Activated T-cell treated with anti-CD3 and anti-CD28 coated beads, Interleukin-2, amount 50 U/mL, for 72 hours (primary cell): ENCODE measurements at regions not wholly inside any gene's neighbourhood (a gene's known extent, or its start where the extent isn't known, plus 50 kb on each side); places are given as distances from the start of the nearest gene placed in this dataset.

Source experiments
- ATAC-seq, 2 donors: fragments of 150-1000 bp; cut with Tn5 transposase; replicated peaks in 1 of 2; 2 replicates each; pipeline ENCODE4 v1.10.0; 2021; ENCODE audit warnings: moderate library complexity in 2 of 2, mild to moderate bottlenecking in 1 of 2
- DNase-seq, 2 donors: peaks; one replicate each; pipeline ENCODE4 v3.0.0; 2021 to 2022; ENCODE audit warnings: mixed read lengths in 1 of 2
- H3K27ac Mint-ChIP-seq: one replicate; pipeline ENCODE4 v1.8.0; 2022; ENCODE audit warnings: mild to moderate bottlenecking, moderate library complexity, mixed read lengths
- H3K27me3 Mint-ChIP-seq: one replicate; pipeline ENCODE4 v1.8.0; 2022; ENCODE audit warnings: low read depth, mixed read lengths
- H3K36me3 Mint-ChIP-seq, 2 donors: one replicate each; pipeline ENCODE4 v1.8.0; 2022; ENCODE audit warnings: mixed read lengths in 2 of 2, mild to moderate bottlenecking in 1 of 2; ENCODE audit not compliant: insufficient read depth in 2 of 2
- H3K4me1 Mint-ChIP-seq: one replicate; pipeline ENCODE4 v1.8.0; 2022; ENCODE audit warnings: low read depth, mixed read lengths
- H3K4me3 Mint-ChIP-seq, 2 donors: one replicate each; pipeline ENCODE4 v1.8.0; 2022; ENCODE audit warnings: mild to moderate bottlenecking in 2 of 2, mixed read lengths in 2 of 2, moderate library complexity in 2 of 2
- H3K9me3 Mint-ChIP-seq, 2 donors: one replicate each; pipeline ENCODE4 v1.8.0; 2022; ENCODE audit warnings: mixed read lengths in 2 of 2

DNA sequence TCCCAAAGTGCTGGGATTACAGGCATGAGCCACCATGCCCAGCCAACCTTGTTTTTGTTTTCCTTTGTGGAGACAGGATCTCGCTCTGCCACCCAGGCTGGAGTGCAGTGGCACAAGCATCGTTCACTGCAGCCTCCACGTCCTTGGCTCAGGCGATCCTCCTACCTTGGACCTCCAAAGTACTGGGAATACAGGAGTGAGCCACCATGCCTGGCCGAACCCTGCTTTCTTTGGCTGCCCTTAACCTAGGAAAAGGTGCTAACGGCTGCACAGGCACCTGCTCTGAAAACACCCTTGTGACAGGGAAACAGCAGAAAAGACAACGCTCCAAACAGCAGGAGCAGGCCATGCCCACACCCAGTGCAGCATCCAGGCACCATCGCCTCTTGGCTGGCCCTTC lies 71.9 kb downstream of the OAT start:
- ATAC-seq (no peak), DNase-seq (no peak)
- H3K4me3 Mint-ChIP-seq = no peak overlapping the region

DNA sequence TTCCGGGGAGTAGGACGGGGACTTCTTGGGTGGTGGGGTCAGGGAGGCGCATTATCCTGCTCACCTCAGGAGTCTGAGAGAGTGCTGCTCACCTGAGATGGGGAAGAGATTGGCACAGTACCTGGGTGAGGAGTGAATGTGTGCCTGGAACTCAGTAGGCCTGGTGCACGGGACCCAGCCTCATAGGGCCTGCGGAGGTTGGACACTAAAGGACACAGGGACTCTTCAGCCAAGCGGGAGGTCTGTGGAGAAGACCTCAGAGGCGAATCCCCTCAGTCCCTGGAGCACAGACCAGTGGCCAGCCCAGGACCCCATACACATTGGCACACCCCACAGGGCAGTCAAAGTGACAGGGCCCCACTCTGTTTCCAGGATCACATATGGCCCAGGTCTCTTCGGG lies 73.2 kb downstream of the OAT start:
- no peak for ATAC-seq
- no peaks in the 10 kb centered on the region for H3K27me3 Mint-ChIP-seq
- no peak overlapping the region for H3K27ac Mint-ChIP-seq
- peaks cover 25% of the 10 kb centered on the region for H3K4me1 Mint-ChIP-seq
- H3K4me3 Mint-ChIP-seq = no peak overlapping the region
- H3K36me3 Mint-ChIP-seq = no peaks in the 10 kb centered on the region
- no peaks in the 10 kb centered on the region for H3K9me3 Mint-ChIP-seq
- no peak for DNase-seq

More for the DNA sequence above, 71.9 kb downstream of the OAT start:
- H3K36me3 Mint-ChIP-seq = no peaks in the 10 kb centered on the region
- no peak overlapping the region for H3K27ac Mint-ChIP-seq
- H3K9me3 Mint-ChIP-seq = no peaks in the 10 kb centered on the region
- peaks cover 12% of the 10 kb centered on the region for H3K4me1 Mint-ChIP-seq
- H3K27me3 Mint-ChIP-seq = no peaks in the 10 kb centered on the region

DNA sequence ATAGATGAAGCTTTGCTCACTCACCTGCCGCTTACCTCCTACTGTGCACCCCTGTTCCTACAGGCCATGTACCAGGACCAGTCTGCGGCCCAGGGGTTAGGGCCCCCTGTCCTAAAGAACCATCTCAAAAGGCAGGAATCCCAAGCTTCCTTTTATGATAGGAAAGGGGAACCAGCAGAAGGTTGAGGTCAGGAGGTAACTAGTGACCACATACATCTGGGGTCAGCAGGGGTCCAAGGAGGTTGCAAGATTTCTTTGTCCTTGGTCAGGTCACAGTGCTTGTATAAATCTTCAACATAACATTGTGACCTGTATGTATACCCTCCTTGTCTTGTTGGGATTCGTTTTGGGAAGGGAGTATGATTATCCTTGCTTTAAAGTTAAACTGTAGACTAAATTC lies 73.8 kb downstream of the OAT start:
- H3K4me3 Mint-ChIP-seq = no peak overlapping the region
- DNase-seq = no peak
- H3K36me3 Mint-ChIP-seq = no peaks in the 10 kb centered on the region
- H3K27ac Mint-ChIP-seq = no peak overlapping the region
- H3K27me3 Mint-ChIP-seq = no peaks in the 10 kb centered on the region
- no peaks in the 10 kb centered on the region for H3K9me3 Mint-ChIP-seq
- no peak for ATAC-seq
- H3K4me1 Mint-ChIP-seq = peaks cover 25% of the 10 kb centered on the region

DNA sequence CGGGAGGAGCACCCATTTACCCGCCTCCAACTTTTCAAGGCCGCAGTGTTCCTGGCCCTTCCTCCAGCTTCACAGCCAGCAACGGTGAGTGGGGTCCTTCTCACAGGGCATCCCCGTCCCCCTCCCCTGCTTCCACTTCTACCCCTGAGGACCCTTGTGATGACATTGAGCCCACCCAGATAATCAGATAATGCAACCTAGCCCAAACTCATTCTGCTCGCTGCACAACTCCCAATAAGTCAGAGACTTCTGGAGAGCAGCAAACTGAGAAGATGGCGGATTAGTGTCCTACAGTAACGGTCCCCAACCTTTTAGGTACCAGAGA lies 74.5 kb downstream of the OAT start:
- DNase-seq (no peak), ATAC-seq (no peak)
- Mint-ChIP-seq H3K9me3 (no peaks in the 10 kb centered on the region), H3K36me3 (no peaks in the 10 kb centered on the region), H3K4me3 (no peak overlapping the region), H3K4me1 (peaks cover 25% of the 10 kb centered on the region), H3K27me3 (no peaks in the 10 kb centered on the region), H3K27ac (no peak overlapping the region)

DNA sequence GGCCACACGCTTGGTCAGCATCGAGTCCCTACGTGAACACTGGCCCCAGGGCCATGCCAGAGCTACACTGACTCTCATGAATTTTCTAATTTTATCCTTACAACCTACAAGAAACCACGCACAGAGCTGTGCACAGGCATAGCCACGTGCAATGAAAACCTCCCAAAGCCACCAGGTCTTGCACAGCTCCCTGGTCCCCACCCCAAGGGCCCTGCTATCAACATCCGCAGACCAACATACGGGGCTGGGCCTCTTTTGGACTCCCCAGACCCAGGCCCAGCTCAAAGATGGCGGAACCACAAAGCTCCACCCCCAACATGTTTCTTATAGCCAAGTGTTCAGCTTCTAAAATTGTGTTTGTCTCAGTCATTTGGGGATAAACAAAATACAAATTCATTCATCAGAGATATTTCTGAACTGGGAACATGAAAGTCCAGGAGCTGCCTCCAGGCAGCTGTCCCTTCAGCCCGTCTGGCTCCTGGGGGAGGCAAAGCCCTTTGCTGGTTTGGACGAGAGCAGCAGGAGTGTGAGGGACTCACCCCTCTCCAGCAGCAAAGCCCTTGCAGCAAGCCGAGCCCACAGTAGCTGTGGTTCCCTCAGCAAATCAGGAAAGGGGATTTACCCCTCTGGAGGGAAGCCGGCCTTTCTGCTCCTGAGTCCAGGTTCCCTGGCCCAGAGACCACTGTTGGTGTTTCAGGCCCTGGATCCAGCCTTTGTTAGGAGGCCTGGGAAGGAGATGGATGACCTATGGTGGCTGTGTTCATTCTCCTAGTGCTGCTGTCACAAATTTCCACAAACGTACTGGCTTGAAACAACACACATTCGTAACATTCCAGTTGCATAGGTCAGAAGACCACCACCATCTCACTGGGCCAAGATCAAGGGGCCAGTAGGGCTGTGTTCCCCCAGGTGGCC lies 75.1 kb downstream of the OAT start:
- Mint-ChIP-seq H3K4me3 (no peak overlapping the region), H3K27ac (no peak overlapping the region), H3K4me1 (peaks cover 25% of the 10 kb centered on the region), H3K27me3 (no peaks in the 10 kb centered on the region), H3K9me3 (no peaks in the 10 kb centered on the region), H3K36me3 (no peaks in the 10 kb centered on the region)
- DNase-seq (no peak), ATAC-seq (no peak)

- H3K4me3 Mint-ChIP-seq = no peak overlapping the region
- no peaks in the 10 kb centered on the region for H3K36me3 Mint-ChIP-seq
- no peaks in the 10 kb centered on the region for H3K9me3 Mint-ChIP-seq
- H3K27ac Mint-ChIP-seq = no peak overlapping the region
- H3K27me3 Mint-ChIP-seq = no peaks in the 10 kb centered on the region
- ATAC-seq (no peak), DNase-seq (no peak)
- H3K4me1 Mint-ChIP-seq = peaks cover 25% of the 10 kb centered on the region
Measured at GRCh38 chr10:124342821-124343170, 75.9 kb downstream of the OAT start.

DNA sequence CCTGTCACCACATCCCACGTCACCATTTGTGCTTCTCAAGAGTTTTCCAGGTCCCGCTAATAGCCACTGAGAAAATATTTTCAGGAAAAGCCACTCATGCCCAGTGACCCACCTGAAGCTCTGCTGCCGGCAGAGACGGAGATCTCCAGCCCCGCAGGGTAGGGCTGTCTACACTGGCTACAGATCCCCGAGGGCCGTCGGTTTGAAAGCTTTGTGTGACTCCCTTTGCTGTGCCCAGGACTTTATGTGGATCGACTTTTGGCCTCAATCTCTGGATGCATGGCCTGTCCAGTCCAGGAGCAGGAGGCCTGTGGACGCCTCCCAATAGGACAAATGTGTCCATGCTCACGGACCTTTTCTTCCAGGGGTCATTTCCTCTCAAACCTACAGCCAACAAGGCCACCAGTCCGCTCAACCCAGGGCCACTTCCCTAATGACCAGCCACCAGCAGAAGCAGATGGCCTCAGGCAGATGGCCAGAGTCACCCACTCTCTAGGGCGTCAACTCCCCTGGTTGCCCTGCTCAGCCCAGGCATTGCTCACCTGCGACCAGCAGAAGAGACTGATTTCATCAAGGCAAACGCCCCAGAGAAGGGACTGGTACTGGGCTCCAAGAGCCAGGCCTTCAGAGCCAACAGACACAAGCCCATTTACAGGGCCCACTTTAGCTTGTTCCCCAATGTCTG lies 76.4 kb downstream of the OAT start:
- no peak overlapping the region for H3K27ac Mint-ChIP-seq
- H3K4me1 Mint-ChIP-seq = peaks cover 25% of the 10 kb centered on the region
- ATAC-seq = no peak
- no peaks in the 10 kb centered on the region for H3K27me3 Mint-ChIP-seq
- H3K36me3 Mint-ChIP-seq = no peaks in the 10 kb centered on the region
- no peaks in the 10 kb centered on the region for H3K9me3 Mint-ChIP-seq
- no peak for DNase-seq
- H3K4me3 Mint-ChIP-seq = no peak overlapping the region

GRCh38 chr10:124341768-124342135 lies 77.0 kb downstream of the OAT start:
- H3K27ac Mint-ChIP-seq = no peak overlapping the region
- H3K4me1 Mint-ChIP-seq = peaks cover 25% of the 10 kb centered on the region
- ATAC-seq = peak; percentile 89 to 98
- H3K4me3 Mint-ChIP-seq = no peak overlapping the region
- peak; percentile 32 to 84 for DNase-seq
- H3K36me3 Mint-ChIP-seq = no peaks in the 10 kb centered on the region
- no peaks in the 10 kb centered on the region for H3K27me3 Mint-ChIP-seq
- H3K9me3 Mint-ChIP-seq = no peaks in the 10 kb centered on the region

DNA sequence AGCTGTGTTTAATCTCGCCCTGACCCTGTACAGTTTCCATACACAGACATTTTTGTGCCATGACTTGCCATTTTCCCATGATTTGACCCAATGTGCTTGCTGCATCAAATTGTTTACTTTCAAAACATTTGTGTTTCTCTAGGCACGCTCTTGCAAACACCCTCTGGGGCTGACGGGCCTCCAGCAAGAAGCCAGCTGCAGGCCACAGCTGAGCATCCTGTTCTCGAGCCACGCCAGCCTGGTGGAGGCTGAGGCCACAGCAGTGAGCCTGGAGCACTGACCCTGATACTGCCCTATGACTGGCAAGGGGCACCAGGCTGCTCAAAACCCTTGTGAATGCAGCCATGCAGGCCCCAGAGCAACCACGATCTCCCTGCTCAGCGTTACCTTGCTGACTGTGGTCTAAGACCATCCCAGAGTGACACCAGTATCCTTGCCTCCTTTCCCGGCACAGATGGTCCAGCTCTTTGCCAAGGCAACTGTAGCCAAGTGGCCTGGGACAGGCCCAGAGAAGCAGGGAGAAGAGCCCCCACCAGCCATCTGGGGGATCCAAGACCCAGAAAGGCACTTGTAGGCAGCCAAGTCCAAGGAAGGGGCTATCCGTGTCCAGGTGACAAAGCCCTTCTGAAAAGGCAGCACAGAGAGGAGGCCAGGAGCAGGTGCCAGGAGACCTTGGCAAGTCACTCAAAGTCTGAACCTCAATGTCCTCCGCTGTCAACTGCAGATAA lies 78.5 kb downstream of the OAT start:
- Mint-ChIP-seq H3K9me3 (no peaks in the 10 kb centered on the region), H3K4me1 (peaks cover 25% of the 10 kb centered on the region), H3K27ac (no peak overlapping the region), H3K4me3 (no peak overlapping the region), H3K36me3 (no peaks in the 10 kb centered on the region), H3K27me3 (no peaks in the 10 kb centered on the region)
- ATAC-seq (no peak), DNase-seq (no peak)

- DNase-seq (no peak), ATAC-seq (no peak)
- H3K27ac Mint-ChIP-seq = no peak overlapping the region
- no peaks in the 10 kb centered on the region for H3K9me3 Mint-ChIP-seq
- no peak overlapping the region for H3K4me3 Mint-ChIP-seq
- H3K4me1 Mint-ChIP-seq = peaks cover 25% of the 10 kb centered on the region
- no peaks in the 10 kb centered on the region for H3K27me3 Mint-ChIP-seq
- no peaks in the 10 kb centered on the region for H3K36me3 Mint-ChIP-seq
Measured at GRCh38 chr10:124339119-124340032, 79.3 kb downstream of the OAT start.

DNA sequence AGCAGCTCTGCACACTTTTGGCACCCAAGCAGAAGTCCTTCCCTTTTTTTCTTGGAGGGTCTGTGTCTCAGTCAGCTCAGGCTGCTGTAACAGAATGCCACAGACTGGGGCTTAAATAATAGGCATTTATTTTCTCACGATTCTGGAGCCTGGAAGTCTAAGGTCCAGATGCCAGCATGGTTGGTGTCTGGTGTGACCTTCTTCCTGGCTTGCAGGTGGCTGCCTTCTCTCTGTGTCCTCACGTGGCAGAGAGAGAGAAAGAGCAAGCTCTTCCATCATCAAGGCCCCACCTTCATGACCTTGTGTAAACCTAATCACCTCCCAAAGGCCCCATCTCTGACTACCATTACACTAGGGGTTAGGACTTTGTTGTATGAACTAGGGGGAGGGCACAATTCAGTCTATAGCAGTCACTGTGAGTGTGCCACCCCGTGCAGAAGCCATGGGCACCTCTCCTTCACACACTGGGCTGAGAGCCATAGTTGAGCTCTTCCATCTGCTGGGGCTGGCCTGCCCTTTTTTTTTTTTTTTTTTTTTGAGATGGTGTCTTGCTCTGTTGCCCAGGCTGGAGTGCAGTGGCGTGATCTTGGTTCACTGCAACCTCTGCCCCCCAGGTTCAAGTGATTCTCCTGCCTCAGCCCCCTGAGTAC lies 80.3 kb downstream of the OAT start:
- H3K4me1 Mint-ChIP-seq = peaks cover 25% of the 10 kb centered on the region
- H3K4me3 Mint-ChIP-seq = no peak overlapping the region
- no peaks in the 10 kb centered on the region for H3K27me3 Mint-ChIP-seq
- no peaks in the 10 kb centered on the region for H3K36me3 Mint-ChIP-seq
- ATAC-seq (no peak), DNase-seq (no peak)
- H3K27ac Mint-ChIP-seq = no peak overlapping the region
- H3K9me3 Mint-ChIP-seq = no peaks in the 10 kb centered on the region

GRCh38 chr10:124336186-124336585 lies 82.5 kb downstream of the OAT start:
- H3K27ac Mint-ChIP-seq = no peak overlapping the region
- DNase-seq (no peak), ATAC-seq (no peak)
- H3K4me3 Mint-ChIP-seq = no peak overlapping the region
- H3K27me3 Mint-ChIP-seq = peaks cover 5% of the 10 kb centered on the region
- peaks cover 7% of the 10 kb centered on the region for H3K4me1 Mint-ChIP-seq
- peaks cover 7 to 9% of the 10 kb centered on the region in 2 donors for H3K9me3 Mint-ChIP-seq
- H3K36me3 Mint-ChIP-seq = peaks cover 5% of the 10 kb centered on the region in 2 donors
